KMS-11 (cell line): ENCODE measurements at regions not wholly inside any gene's neighbourhood (a gene's known extent, or its start where the extent isn't known, plus 50 kb on each side); places are given as distances from the start of the nearest gene placed in this dataset.

ENCODE experiments used
- H2AFZ ChIP-seq: fragments of 200-600 bp; sonication (generic); 2 replicates; pipeline ENCODE4 v1.6.1; 2016; ENCODE audit warnings: antibody characterized with exemption, mixed run types, low read depth
- H3K27ac ChIP-seq: fragments of 200-600 bp; sonication (generic); 2 replicates; pipeline ENCODE4 v1.6.1; 2016; ENCODE audit warnings: mild to moderate bottlenecking, mixed run types
- H3K27me3 ChIP-seq: fragments of 200-600 bp; sonication (generic); 2 replicates; pipeline ENCODE4 v1.6.1; 2017; ENCODE audit warnings: mild to moderate bottlenecking, low read depth, mixed run types, moderate library complexity; ENCODE audit not compliant: insufficient read depth
- H3K36me3 ChIP-seq: fragments of 200-600 bp; sonication (generic); 2 replicates; pipeline ENCODE4 v1.6.1; 2017; ENCODE audit warnings: mild to moderate bottlenecking, mixed run types; ENCODE audit not compliant: insufficient read depth
- H3K4me1 ChIP-seq: fragments of 200-600 bp; sonication (generic); 2 replicates; pipeline ENCODE4 v1.6.1; 2016; ENCODE audit warnings: mild to moderate bottlenecking, low read depth, mixed run types; ENCODE audit not compliant: poor library complexity, severe bottlenecking
- H3K4me2 ChIP-seq: fragments of 200-600 bp; sonication (generic); 2 replicates; pipeline ENCODE4 v1.7.0; 2016; ENCODE audit warnings: mild to moderate bottlenecking, mixed run types
- H3K4me3 ChIP-seq: fragments of 200-600 bp; sonication (generic); IDR thresholded peaks from 2 replicates; pipeline ENCODE4 v1.6.1; 2017; ENCODE audit warnings: low read depth, low read length, mixed read lengths; ENCODE audit not compliant: insufficient read depth
- H3K79me2 ChIP-seq: fragments of 200-600 bp; sonication (generic); 2 replicates; pipeline ENCODE4 v1.6.1; 2016; ENCODE audit warnings: low read depth, mixed run types; ENCODE audit not compliant: insufficient read depth
- H3K9ac ChIP-seq: fragments of 200-600 bp; sonication (generic); 2 replicates; pipeline ENCODE4 v1.6.1; 2016; ENCODE audit warnings: mild to moderate bottlenecking, mixed run types
- H4K20me1 ChIP-seq: fragments of 200-600 bp; sonication (generic); 2 replicates; pipeline ENCODE4 v1.6.1; 2016; ENCODE audit warnings: mild to moderate bottlenecking, mixed run types; ENCODE audit not compliant: insufficient read depth
- TF ChIP-seq, protein P1 (sequence below): fragments of 200-600 bp; sonication (generic); conservative IDR thresholded peaks from 2 replicates; pipeline ENCODE4 v1.6.1; 2017; ENCODE audit warnings: low read depth, mild to moderate bottlenecking, antibody characterized with exemption, low read length, moderate library complexity, mixed read lengths

DNA sequence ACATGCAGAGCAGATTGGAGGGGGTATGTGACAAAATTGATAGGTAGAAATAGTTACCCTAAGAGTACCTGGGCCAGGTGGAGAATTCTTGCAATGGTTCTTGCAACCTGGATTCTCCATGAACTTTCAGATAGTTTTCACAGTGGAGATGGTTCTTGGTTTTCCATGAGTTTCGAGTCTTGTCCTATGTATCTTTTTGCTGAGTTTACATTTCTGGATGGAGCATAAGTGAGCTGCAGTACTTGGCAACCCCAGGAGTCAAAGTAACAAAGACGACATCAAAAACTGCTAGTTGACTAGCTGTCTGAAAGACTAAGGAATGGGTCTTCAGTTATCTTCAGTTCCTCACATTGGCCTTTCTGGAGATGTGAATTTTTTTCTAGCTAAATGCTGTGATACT lies 196.6 kb upstream of the RAD23B start:
- Histone ChIP-seq H3K79me2 (no peaks in the 10 kb centered on the region), H4K20me1 (no peaks in the 10 kb centered on the region), H3K4me2 (no peak overlapping the region), H3K4me3 (no peak overlapping the region), H3K36me3 (no peaks in the 10 kb centered on the region), H3K27ac (no peak overlapping the region), H3K27me3 (no peaks in the 10 kb centered on the region), H2AFZ (no peak overlapping the region), H3K4me1 (no peaks in the 10 kb centered on the region), H3K9ac (no peak overlapping the region)
- TF ChIP-seq, protein P1, sequence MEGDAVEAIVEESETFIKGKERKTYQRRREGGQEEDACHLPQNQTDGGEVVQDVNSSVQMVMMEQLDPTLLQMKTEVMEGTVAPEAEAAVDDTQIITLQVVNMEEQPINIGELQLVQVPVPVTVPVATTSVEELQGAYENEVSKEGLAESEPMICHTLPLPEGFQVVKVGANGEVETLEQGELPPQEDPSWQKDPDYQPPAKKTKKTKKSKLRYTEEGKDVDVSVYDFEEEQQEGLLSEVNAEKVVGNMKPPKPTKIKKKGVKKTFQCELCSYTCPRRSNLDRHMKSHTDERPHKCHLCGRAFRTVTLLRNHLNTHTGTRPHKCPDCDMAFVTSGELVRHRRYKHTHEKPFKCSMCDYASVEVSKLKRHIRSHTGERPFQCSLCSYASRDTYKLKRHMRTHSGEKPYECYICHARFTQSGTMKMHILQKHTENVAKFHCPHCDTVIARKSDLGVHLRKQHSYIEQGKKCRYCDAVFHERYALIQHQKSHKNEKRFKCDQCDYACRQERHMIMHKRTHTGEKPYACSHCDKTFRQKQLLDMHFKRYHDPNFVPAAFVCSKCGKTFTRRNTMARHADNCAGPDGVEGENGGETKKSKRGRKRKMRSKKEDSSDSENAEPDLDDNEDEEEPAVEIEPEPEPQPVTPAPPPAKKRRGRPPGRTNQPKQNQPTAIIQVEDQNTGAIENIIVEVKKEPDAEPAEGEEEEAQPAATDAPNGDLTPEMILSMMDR = no peak

DNA sequence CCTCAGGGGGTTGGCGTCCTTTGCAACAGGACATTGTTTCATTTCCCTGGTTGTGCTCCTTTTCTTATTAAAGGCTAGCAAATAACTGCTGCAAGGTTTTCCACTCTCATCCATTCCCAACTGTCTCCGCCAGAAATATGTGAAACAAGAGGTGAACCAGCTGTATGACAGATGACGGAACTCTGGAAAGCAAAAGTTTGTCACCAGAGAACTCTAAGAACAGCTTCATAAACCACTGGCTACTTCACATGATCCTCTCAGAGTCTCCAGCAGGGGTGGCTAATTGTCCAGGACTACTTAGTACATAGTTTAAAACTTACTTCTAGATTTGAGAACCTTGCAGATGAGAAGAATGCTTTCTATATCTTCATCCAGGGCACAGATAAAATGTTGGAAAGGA lies 195.9 kb upstream of the RAD23B start:
- Histone ChIP-seq H3K9ac (no peak overlapping the region), H3K79me2 (no peaks in the 10 kb centered on the region), H2AFZ (no peak overlapping the region), H4K20me1 (no peaks in the 10 kb centered on the region), H3K4me1 (no peaks in the 10 kb centered on the region), H3K27me3 (no peaks in the 10 kb centered on the region), H3K36me3 (no peaks in the 10 kb centered on the region), H3K27ac (no peak overlapping the region), H3K4me3 (no peak overlapping the region), H3K4me2 (no peak overlapping the region)
- TF ChIP-seq, protein P1 = no peak

DNA sequence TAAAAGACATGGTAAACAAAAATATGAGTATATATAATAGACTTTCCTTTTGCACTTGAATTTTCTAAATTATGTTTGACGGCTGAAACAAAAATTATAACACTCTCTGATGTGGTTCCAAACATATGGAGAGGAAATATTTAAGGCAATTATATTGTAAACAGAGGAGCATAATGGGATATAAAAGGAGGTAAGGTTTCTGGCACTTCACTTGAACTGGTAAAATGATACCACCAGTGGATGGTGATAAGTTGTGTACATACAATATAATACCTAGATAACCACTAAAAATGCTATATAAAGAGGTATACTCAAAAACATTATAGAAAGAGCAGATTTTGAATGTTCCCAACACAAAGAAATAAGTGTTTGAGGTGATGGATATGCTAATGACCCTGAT lies 192.9 kb upstream of the RAD23B start:
- Histone ChIP-seq H3K27me3 (no peaks in the 10 kb centered on the region), H3K79me2 (no peaks in the 10 kb centered on the region), H4K20me1 (no peaks in the 10 kb centered on the region), H3K9ac (no peak overlapping the region), H3K4me3 (no peak overlapping the region), H3K4me2 (no peak overlapping the region), H3K27ac (no peak overlapping the region), H3K4me1 (no peaks in the 10 kb centered on the region), H3K36me3 (no peaks in the 10 kb centered on the region), H2AFZ (no peak overlapping the region)
- TF ChIP-seq, protein P1 = no peak

DNA sequence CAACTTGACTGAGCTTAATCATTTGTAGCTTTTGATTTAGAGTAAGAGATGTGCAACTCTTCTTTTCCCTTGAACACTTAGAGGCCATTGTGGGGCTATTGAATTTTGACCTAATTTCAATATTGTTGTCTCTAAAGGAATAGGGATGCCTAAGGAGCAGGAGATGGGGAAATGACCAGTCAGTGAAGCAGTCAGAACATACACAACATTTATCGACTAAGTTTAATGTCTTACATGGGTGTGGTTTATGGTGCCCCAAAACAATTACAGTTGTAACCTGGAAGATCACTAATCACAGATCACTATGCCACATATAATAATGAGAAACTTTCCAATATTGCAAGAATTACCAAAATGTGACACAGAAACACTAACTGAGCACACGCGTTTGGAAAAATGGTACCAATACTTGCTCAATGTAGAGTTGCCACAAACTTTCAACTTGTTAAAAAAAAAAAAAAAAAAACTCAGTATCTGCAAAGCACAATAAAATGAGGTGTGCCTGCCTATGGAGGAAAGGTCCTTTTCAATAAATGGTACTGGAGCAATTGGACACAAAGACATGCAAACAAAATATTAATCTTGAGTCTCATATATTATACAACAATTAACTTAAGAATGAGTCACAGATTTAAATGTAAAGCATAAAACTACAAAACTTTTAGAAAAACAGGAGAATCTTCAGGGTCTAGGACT lies 189.6 kb upstream of the RAD23B start:
- TF ChIP-seq, protein P1 = no peak

More for the DNA sequence above, 189.6 kb upstream of the RAD23B start:
- no peaks in the 10 kb centered on the region for H3K27me3 ChIP-seq
- H2AFZ ChIP-seq = no peak overlapping the region
- no peak overlapping the region for H3K27ac ChIP-seq
- no peak overlapping the region for H3K4me3 ChIP-seq
- no peaks in the 10 kb centered on the region for H3K36me3 ChIP-seq
- H3K4me1 ChIP-seq = no peaks in the 10 kb centered on the region
- H4K20me1 ChIP-seq = no peaks in the 10 kb centered on the region
- H3K4me2 ChIP-seq = no peak overlapping the region
- H3K79me2 ChIP-seq = no peaks in the 10 kb centered on the region
- no peak overlapping the region for H3K9ac ChIP-seq
